H9 (cell line): ENCODE measurements at regions not wholly inside any gene's neighbourhood (a gene's known extent, or its start where the extent isn't known, plus 50 kb on each side); places are given as distances from the start of the nearest gene placed in this dataset.

ENCODE experiments used
- DNase-seq: peaks from one replicate; pipeline ENCODE4 v3.0.0-alpha.2; 2017
- H2AFZ ChIP-seq: one replicate; pipeline ENCODE4 v1.6.1; 2013; ENCODE audit warnings: mild to moderate bottlenecking, low read length, control low read depth, moderate library complexity
- H2AK5ac ChIP-seq: 2 replicates; pipeline ENCODE4 v1.6.1; 2013; ENCODE audit warnings: low read length, control low read depth, mixed read lengths; ENCODE audit not compliant: insufficient read length
- H2BK120ac ChIP-seq: one replicate; pipeline ENCODE4 v1.6.1; 2013; ENCODE audit warnings: low read depth, mild to moderate bottlenecking, low read length, control low read depth, inconsistent platforms; ENCODE audit not compliant: poor library complexity, severe bottlenecking
- H2BK12ac ChIP-seq: 2 replicates; pipeline ENCODE4 v1.6.1; 2013; ENCODE audit warnings: low read length, control low read depth, mixed read lengths, low read depth; ENCODE audit not compliant: insufficient read length
- H2BK15ac ChIP-seq: 2 replicates; pipeline ENCODE4 v1.6.1; 2013; ENCODE audit warnings: low read depth, low read length, control low read depth
- H2BK20ac ChIP-seq: one replicate; pipeline ENCODE4 v1.6.1; 2013; ENCODE audit warnings: low read depth, mild to moderate bottlenecking, low read length, control low read depth, inconsistent platforms; ENCODE audit not compliant: poor library complexity, severe bottlenecking
- H2BK5ac ChIP-seq: 2 replicates; pipeline ENCODE4 v1.6.1; 2013; ENCODE audit warnings: low read length, control low read depth, mixed read lengths; ENCODE audit not compliant: insufficient read length
- H3K14ac ChIP-seq: 2 replicates; pipeline ENCODE4 v1.6.1; 2013; ENCODE audit warnings: low read length, control low read depth; ENCODE audit not compliant: insufficient read depth
- H3K18ac ChIP-seq: 2 replicates; pipeline ENCODE4 v1.6.1; 2013; ENCODE audit warnings: low read depth, mild to moderate bottlenecking, mixed read lengths, low read length, control low read depth; ENCODE audit not compliant: insufficient read length
- H3K23ac ChIP-seq: 2 replicates; pipeline ENCODE4 v1.6.1; 2013; ENCODE audit warnings: low read length, control low read depth, mixed read lengths, low read depth; ENCODE audit not compliant: insufficient read length
- H3K23me2 ChIP-seq: 2 replicates; pipeline ENCODE4 v1.6.1; 2013; ENCODE audit warnings: low read depth, mild to moderate bottlenecking, mixed read lengths, low read length, control low read depth; ENCODE audit not compliant: insufficient read length, poor library complexity, severe bottlenecking
- H3K27ac ChIP-seq: 2 replicates; pipeline ENCODE4 v1.5.1; 2013; ENCODE audit warnings: low read length, control low read depth, mixed read lengths, low read depth; ENCODE audit not compliant: insufficient read length
- H3K27me3 ChIP-seq: 2 replicates; pipeline ENCODE4 v1.6.1; 2013; ENCODE audit warnings: low read length, control low read depth, inconsistent platforms; ENCODE audit not compliant: insufficient read depth
- H3K4ac ChIP-seq: 2 replicates; pipeline ENCODE4 v1.6.1; 2013; ENCODE audit warnings: low read depth, mild to moderate bottlenecking, control low read depth, inconsistent platforms, low read length, moderate library complexity
- H3K4me1 ChIP-seq: 2 replicates; pipeline ENCODE4 v1.6.1; 2013; ENCODE audit warnings: low read length, control low read depth, inconsistent platforms; ENCODE audit not compliant: insufficient read depth
- H3K4me2 ChIP-seq: 2 replicates; pipeline ENCODE4 v1.6.1; 2013; ENCODE audit warnings: low read length, control low read depth, mixed read lengths; ENCODE audit not compliant: insufficient read length, insufficient read depth
- H3K56ac ChIP-seq: 2 replicates; pipeline ENCODE4 v1.6.1; 2013; ENCODE audit warnings: low read depth, mild to moderate bottlenecking, mixed read lengths, low read length, control low read depth; ENCODE audit not compliant: insufficient read length
- H3K79me1 ChIP-seq: 2 replicates; pipeline ENCODE4 v1.6.1; 2013; ENCODE audit warnings: low read depth, mild to moderate bottlenecking, moderate library complexity, low read length, control low read depth, inconsistent platforms; ENCODE audit not compliant: insufficient read depth, poor library complexity, severe bottlenecking
- H3K79me2 ChIP-seq: 2 replicates; pipeline ENCODE4 v1.6.1; 2013; ENCODE audit warnings: low read length, control low read depth, inconsistent platforms; ENCODE audit not compliant: insufficient read depth
- H3K9ac ChIP-seq: 2 replicates; pipeline ENCODE4 v1.6.1; 2013; ENCODE audit warnings: low read length, control low read depth, mixed read lengths; ENCODE audit not compliant: insufficient read length; ENCODE audit errors: extremely low read depth
- H3K9me3 ChIP-seq: one replicate; pipeline ENCODE4 v1.6.1; 2013; ENCODE audit warnings: low read depth, low read length, inconsistent platforms; ENCODE audit not compliant: control insufficient read depth
- H3T11ph ChIP-seq: one replicate; pipeline ENCODE4 v1.6.1; 2013; ENCODE audit warnings: mild to moderate bottlenecking, low read length, control low read depth, inconsistent platforms
- H4K20me1 ChIP-seq: one replicate; pipeline ENCODE4 v1.6.1; 2013; ENCODE audit not compliant: control insufficient read depth, insufficient read length, insufficient read depth
- H4K5ac ChIP-seq: 2 replicates; pipeline ENCODE4 v1.6.1; 2013; ENCODE audit warnings: low read depth, mild to moderate bottlenecking, mixed read lengths, low read length, control low read depth; ENCODE audit not compliant: insufficient read length
- H4K8ac ChIP-seq: replicated peaks from 2 replicates; pipeline ENCODE4 v1.6.1; 2013; ENCODE audit warnings: low read length, control low read depth, mixed read lengths, low read depth; ENCODE audit not compliant: insufficient read length
- H4K91ac ChIP-seq: 2 replicates; pipeline ENCODE4 v1.6.1; 2013; ENCODE audit warnings: low read depth, mild to moderate bottlenecking, moderate library complexity, mixed read lengths, low read length, control low read depth; ENCODE audit not compliant: insufficient read length
- H3K27ac Mint-ChIP-seq, 3 experiments: 2 replicates in 2 of 3; 3 replicates in 1 of 3; pipeline ENCODE4 v1.8.0; 2020 to 2021; ENCODE audit warnings: mixed read lengths in 3 of 3, mild to moderate bottlenecking in 1 of 3, moderate library complexity in 1 of 3
- H3K27me3 Mint-ChIP-seq: 2 replicates; pipeline ENCODE4 v1.8.0; 2021; ENCODE audit warnings: low read depth, mild to moderate bottlenecking, moderate library complexity, mixed read lengths
- H3K36me3 Mint-ChIP-seq, 3 experiments: 2 replicates in 2 of 3; 3 replicates in 1 of 3; pipeline ENCODE4 v1.8.0; 2020 to 2021; ENCODE audit warnings: low read depth in 3 of 3, mixed read lengths in 3 of 3; ENCODE audit not compliant: insufficient read depth in 1 of 3
- H3K4me1 Mint-ChIP-seq, 2 experiments: 2 replicates each; pipeline ENCODE4 v1.8.0; 2020; ENCODE audit warnings: mixed read lengths in 2 of 2
- H3K4me3 Mint-ChIP-seq, 2 experiments: 2 replicates in 1 of 2; 3 replicates in 1 of 2; pipeline ENCODE4 v1.8.0; 2020 to 2021; ENCODE audit warnings: mild to moderate bottlenecking in 2 of 2, mixed read lengths in 2 of 2, moderate library complexity in 1 of 2
- H3K9me3 Mint-ChIP-seq, 2 experiments: 2 replicates in 1 of 2; 3 replicates in 1 of 2; pipeline ENCODE4 v1.8.0; 2020; ENCODE audit warnings: mild to moderate bottlenecking in 2 of 2, mixed read lengths in 2 of 2, moderate library complexity in 1 of 2
- CTCF ChIP-seq: fragments of 200-600 bp; sonication (generic); conservative IDR thresholded peaks from 3 replicates; pipeline ENCODE4 v1.8.0; 2021; ENCODE audit warnings: antibody characterized with exemption, mild to moderate bottlenecking

GRCh38 chr10:76657337-76658012 is 980.1 kb downstream of the KCNMA1 start:
- H3K14ac ChIP-seq, result no peak overlapping the region
- no peaks in the 10 kb centered on the region for H3K4me1 Mint-ChIP-seq

More at GRCh38 chr10:76657337-76658012, 980.1 kb downstream of the KCNMA1 start:
- Histone ChIP-seq H3K27me3 (no peaks in the 10 kb centered on the region), H4K5ac (no peak overlapping the region), H3K27ac (no peak overlapping the region), H3K9me3 (no peaks in the 10 kb centered on the region), H2BK15ac (no peak overlapping the region), H3K23me2 (no peaks in the 10 kb centered on the region), H3K79me1 (no peaks in the 10 kb centered on the region), H3K18ac (no peak overlapping the region), H2BK20ac (no peak overlapping the region), H4K8ac (no peak overlapping the region), H3K56ac (no peak overlapping the region), H2BK5ac (no peak overlapping the region), H2BK120ac (no peak overlapping the region), H4K91ac (no peak overlapping the region), H3K4me1 (no peaks in the 10 kb centered on the region), H2BK12ac (no peak overlapping the region), H2AFZ (no peak overlapping the region), H3K9ac (no peak overlapping the region), H2AK5ac (no peak overlapping the region), H3K23ac (no peak overlapping the region), H3K4me2 (no peak overlapping the region), H4K20me1 (no peaks in the 10 kb centered on the region), H3K79me2 (no peaks in the 10 kb centered on the region), H3T11ph (no peak overlapping the region), H3K4ac (no peak overlapping the region)
- Mint-ChIP-seq H3K9me3 (peaks cover 0 to 2% of the 10 kb centered on the region in 2 experiments; a peak in 3 of 5 replicates), H3K27me3 (peaks cover 1% of the 10 kb centered on the region; the same call in 1 of the 2 replicates), H3K36me3 (no peaks in the 10 kb centered on the region; a peak in 1 of 7 replicates), H3K27ac (no peak overlapping the region), H3K4me3 (no peak overlapping the region)
- TF ChIP-seq CTCF, result no peak
- no peak for DNase-seq
